WTC11 (cell line): ENCODE measurements at regions not wholly inside any gene's neighbourhood (a gene's known extent, or its start where the extent isn't known, plus 50 kb on each side); places are given as distances from the start of the nearest gene placed in this dataset.

Source experiments
- TEAD1 ChIP-seq: sonication (generic); formaldehyde crosslinking; IDR thresholded peaks from 2 replicates; pipeline ENCODE4 v1.8.0; 2022; ENCODE audit warnings: mild to moderate bottlenecking, missing genetic modification reagents
- TF ChIP-seq, protein P1 (sequence below): fragments of 200-600 bp; IDR thresholded peaks from 2 replicates; pipeline ENCODE4 v1.8.0; 2022; ENCODE audit warnings: antibody characterized with exemption

DNA sequence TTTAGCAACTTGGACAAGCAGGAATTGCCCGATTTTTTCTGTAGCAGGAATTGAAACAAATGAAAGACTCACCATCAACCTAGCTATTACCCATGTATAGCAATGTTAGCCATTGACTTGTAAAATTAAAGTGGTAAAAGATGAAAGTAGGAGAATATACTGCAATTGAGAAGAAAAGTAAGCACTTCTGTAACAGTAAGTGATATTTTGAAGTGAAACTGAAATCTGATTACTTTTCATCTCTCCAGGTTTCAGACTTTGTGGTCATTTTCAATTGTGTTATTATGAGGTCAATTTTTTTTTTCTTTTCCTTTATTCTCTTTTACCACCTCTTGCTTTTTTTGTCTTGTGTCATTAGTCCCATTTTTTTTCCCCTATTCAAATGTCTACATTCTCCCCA lies 1078.2 kb downstream of the ZPLD1 start:
- TF ChIP-seq, protein P1, sequence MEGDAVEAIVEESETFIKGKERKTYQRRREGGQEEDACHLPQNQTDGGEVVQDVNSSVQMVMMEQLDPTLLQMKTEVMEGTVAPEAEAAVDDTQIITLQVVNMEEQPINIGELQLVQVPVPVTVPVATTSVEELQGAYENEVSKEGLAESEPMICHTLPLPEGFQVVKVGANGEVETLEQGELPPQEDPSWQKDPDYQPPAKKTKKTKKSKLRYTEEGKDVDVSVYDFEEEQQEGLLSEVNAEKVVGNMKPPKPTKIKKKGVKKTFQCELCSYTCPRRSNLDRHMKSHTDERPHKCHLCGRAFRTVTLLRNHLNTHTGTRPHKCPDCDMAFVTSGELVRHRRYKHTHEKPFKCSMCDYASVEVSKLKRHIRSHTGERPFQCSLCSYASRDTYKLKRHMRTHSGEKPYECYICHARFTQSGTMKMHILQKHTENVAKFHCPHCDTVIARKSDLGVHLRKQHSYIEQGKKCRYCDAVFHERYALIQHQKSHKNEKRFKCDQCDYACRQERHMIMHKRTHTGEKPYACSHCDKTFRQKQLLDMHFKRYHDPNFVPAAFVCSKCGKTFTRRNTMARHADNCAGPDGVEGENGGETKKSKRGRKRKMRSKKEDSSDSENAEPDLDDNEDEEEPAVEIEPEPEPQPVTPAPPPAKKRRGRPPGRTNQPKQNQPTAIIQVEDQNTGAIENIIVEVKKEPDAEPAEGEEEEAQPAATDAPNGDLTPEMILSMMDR = no peak
- no peak for TF ChIP-seq TEAD1 (CRISPR knock-in tag)
